ENCODE measurements at regions not wholly inside any gene's neighbourhood (a gene's known extent, or its start where the extent isn't known, plus 50 kb on each side); places are given as distances from the start of the nearest gene placed in this dataset.

- no peak for DNase-seq
These were observed 174.9 kb downstream of the ETS2 start for GRCh38 chr21:38980416-38981313.

GRCh38 chr21:38979271-38980121 is 173.8 kb downstream of the ETS2 start:
- DNase-seq, result peak; percentile 32

- DNase-seq, result no peak
These were observed 171.2 kb downstream of the ETS2 start for GRCh38 chr21:38976900-38977299.

GRCh38 chr21:38973552-38973951 is 167.8 kb downstream of the ETS2 start:
- no peak for DNase-seq

- no peak for DNase-seq
These were observed 166.3 kb downstream of the ETS2 start for GRCh38 chr21:38972078-38972477.

GRCh38 chr21:38970765-38971164 is 165.0 kb downstream of the ETS2 start:
- DNase-seq, result no peak

GRCh38 chr21:38968887-38969543 is 163.3 kb downstream of the ETS2 start:
- DNase-seq, result no peak

GRCh38 chr21:38965910-38966504 is 160.3 kb downstream of the ETS2 start:
- DNase-seq, result peak; percentile 86

GRCh38 chr21:38965241-38965640 is 159.5 kb downstream of the ETS2 start:
- DNase-seq, result no peak

- DNase-seq, result no peak
These were observed 157.3 kb downstream of the ETS2 start for GRCh38 chr21:38963006-38963405.

GRCh38 chr21:38960251-38960650 is 154.5 kb downstream of the ETS2 start:
- no peak for DNase-seq

GRCh38 chr21:38959692-38960061 is 153.9 kb downstream of the ETS2 start:
- DNase-seq, result no peak

GRCh38 chr21:38958940-38959691 is 153.4 kb downstream of the ETS2 start:
- DNase-seq, result no peak

- DNase-seq, result no peak
These were observed 152.6 kb downstream of the ETS2 start for GRCh38 chr21:38958323-38958705.

GRCh38 chr21:38957575-38958322 is 152.0 kb downstream of the ETS2 start:
- DNase-seq, result no peak

- DNase-seq, result peak; percentile 95
These were observed 151.3 kb downstream of the ETS2 start for GRCh38 chr21:38956856-38957571.

GRCh38 chr21:38956521-38956855 is 150.8 kb downstream of the ETS2 start:
- DNase-seq, result no peak

GRCh38 chr21:38956007-38956406 is 150.3 kb downstream of the ETS2 start:
- DNase-seq, result no peak

- DNase-seq, result no peak
These were observed 149.8 kb downstream of the ETS2 start for GRCh38 chr21:38955495-38955894.

- DNase-seq, result peak; percentile 92
These were observed 148.9 kb downstream of the ETS2 start for GRCh38 chr21:38954588-38955004.

- no peak for DNase-seq
These were observed 147.8 kb downstream of the ETS2 start for GRCh38 chr21:38953516-38953915.

All from NCI-H774 (cell line).